GM23338 (cell line): ENCODE measurements at regions not wholly inside any gene's neighbourhood (a gene's known extent, or its start where the extent isn't known, plus 50 kb on each side); places are given as distances from the start of the nearest gene placed in this dataset.

Experiments used
- CTCF ChIP-seq, 2 experiments: fragments of 200-600 bp in 1 of 2; sonication (generic) in 1 of 2; conservative IDR thresholded peaks; 2 replicates each; pipeline versions ENCODE4 v1.5.1 to v1.6.1; 2016 to 2017; ENCODE audit warnings: antibody characterized with exemption in 2 of 2, low read depth in 2 of 2, mild to moderate bottlenecking in 2 of 2, moderate library complexity in 1 of 2
- EZH2 ChIP-seq: fragments of 200-600 bp; sonication (generic); IDR thresholded peaks from one replicate; pipeline ENCODE4 v1.8.0; 2017; ENCODE audit warnings: antibody characterized with exemption, mild to moderate bottlenecking, low read depth; ENCODE audit not compliant: unreplicated experiment
- EZH2phosphoT487 ChIP-seq: fragments of 200-600 bp; sonication (generic); IDR thresholded peaks from one replicate; pipeline ENCODE4 v1.8.1; 2018; ENCODE audit warnings: antibody characterized with exemption; ENCODE audit not compliant: unreplicated experiment
- POLR2AphosphoS5 ChIP-seq: IDR thresholded peaks from 2 replicates; pipeline ENCODE4 v1.6.1; 2016; ENCODE audit warnings: antibody characterized with exemption, low read depth

GRCh38 chr2:234863043-234863934, 88.5 kb upstream of the SH3BP4 start:
- TF ChIP-seq CTCF (conservative IDR thresholded peaks at IDR 0.05; ENCODE audit: low read depth in 2 of 2) (no peak), EZH2phosphoT487 (no peak), EZH2 (no peak), POLR2AphosphoS5 (no peak)
